Panc1 (cell line): ENCODE measurements at regions not wholly inside any gene's neighbourhood (a gene's known extent, or its start where the extent isn't known, plus 50 kb on each side); places are given as distances from the start of the nearest gene placed in this dataset.

Source experiments
- ATAC-seq: fragments of 200-7000 bp; cut with Tn5 transposase; 2 replicates; pipeline ENCODE4 v1.9.1; 2020; ENCODE audit warnings: mild to moderate bottlenecking, moderate library complexity
- BruUV-seq: library from RNA; stranded (reverse); fragments of 400-500 nt; replicated peaks from 2 replicates; lab custom pipeline; 2021; lab: Mats Ljungman, UMichigan
- CTCF ChIA-PET: fragments of 300-600 bp; sonication (Branson Sonifier 250); formaldehyde crosslinking; loops from one replicate; lab custom pipeline; 2022; ENCODE audit warnings: antibody characterized with exemption; lab: Charles Lee
- POLR2A ChIA-PET: fragments of 300-600 bp; sonication (Branson Sonifier 250); formaldehyde crosslinking; loops from one replicate; lab custom pipeline; 2022; ENCODE audit warnings: antibody characterized with exemption; lab: Charles Lee
- DNase-seq: peaks from one replicate; pipeline ENCODE4 v3.0.0-alpha.2; 2010; ENCODE audit warnings: low read depth, low spot score
- H3K27ac ChIP-seq: 2 replicates; pipeline ENCODE4 v1.5.1; 2011; ENCODE audit warnings: mild to moderate bottlenecking, low read length, inconsistent platforms
- H3K27me3 ChIP-seq: fragments of 200-500 bp; sonication (Bioruptor generic); 2 replicates; pipeline ENCODE4 v1.6.0; 2014; ENCODE audit warnings: low read length, inconsistent platforms; ENCODE audit not compliant: control insufficient read depth, insufficient read depth
- H3K36me3 ChIP-seq: fragments of 200-500 bp; sonication (Bioruptor generic); 2 replicates; pipeline ENCODE4 v1.5.1; 2014; ENCODE audit warnings: inconsistent platforms, mild to moderate bottlenecking, low read length, moderate library complexity; ENCODE audit not compliant: control insufficient read depth, insufficient read depth
- H3K4me1 ChIP-seq: 2 replicates; pipeline ENCODE4 v1.5.1; 2011; ENCODE audit warnings: inconsistent platforms, mild to moderate bottlenecking, low read length, moderate library complexity; ENCODE audit not compliant: control insufficient read depth, insufficient read depth
- H3K4me3 ChIP-seq, 2 experiments: 2 replicates each; pipeline ENCODE4 v1.5.1; 2011 to 2012; ENCODE audit warnings: low read depth in 2 of 2, low read length in 2 of 2, mild to moderate bottlenecking in 2 of 2, inconsistent platforms in 1 of 2, moderate library complexity in 1 of 2
- H3K9me3 ChIP-seq: fragments of 200-500 bp; sonication (Bioruptor generic); 2 replicates; pipeline ENCODE4 v1.5.1; 2014; ENCODE audit warnings: low read depth, mild to moderate bottlenecking, inconsistent platforms, low read length, moderate library complexity; ENCODE audit not compliant: control insufficient read depth, insufficient read depth
- POLR2AphosphoS5 ChIP-seq: IDR thresholded peaks from 2 replicates; pipeline ENCODE4 v1.6.1; 2012; ENCODE audit warnings: mild to moderate bottlenecking, low read depth, low read length, moderate library complexity
- SIN3A ChIP-seq: IDR thresholded peaks from 2 replicates; pipeline ENCODE4 v1.6.1; 2012; ENCODE audit warnings: low read depth, mild to moderate bottlenecking, low read length, moderate library complexity, borderline replicate concordance; ENCODE audit not compliant: insufficient read depth
- TCF7L2 ChIP-seq: IDR thresholded peaks from 2 replicates; pipeline ENCODE4 v1.6.1; 2011; ENCODE audit warnings: mild to moderate bottlenecking, low read depth, low read length, inconsistent platforms
- in situ Hi-C: cut with HindIII; loops from 2 replicates; pipeline ENCODE4 v1.10.0; 2016; ENCODE audit warnings: low sequenced_read_pairs, low pct_unique_long_range_greater_than_20kb
- intact Hi-C: fragments of 100-400 bp; cut with micrococcal nuclease; formaldehyde crosslinking; loops from one replicate; pipeline ENCODE4 v1.10.0; 2022; ENCODE audit not compliant: unreplicated experiment
- TF ChIP-seq, protein P1 (sequence below), 2 experiments: IDR thresholded peaks; 2 replicates each; pipeline ENCODE4 v1.6.1; 2011 to 2012; ENCODE audit warnings: low read depth in 2 of 2, control low read depth in 1 of 2, low read length in 1 of 2, mild to moderate bottlenecking in 1 of 2, moderate library complexity in 1 of 2; ENCODE audit not compliant: insufficient read depth in 1 of 2
- TF ChIP-seq, protein P2 (sequence below): fragments of 450-650 bp; IDR thresholded peaks from 2 replicates; pipeline ENCODE4 v1.5.1; 2017; ENCODE audit warnings: mild to moderate bottlenecking

DNA sequence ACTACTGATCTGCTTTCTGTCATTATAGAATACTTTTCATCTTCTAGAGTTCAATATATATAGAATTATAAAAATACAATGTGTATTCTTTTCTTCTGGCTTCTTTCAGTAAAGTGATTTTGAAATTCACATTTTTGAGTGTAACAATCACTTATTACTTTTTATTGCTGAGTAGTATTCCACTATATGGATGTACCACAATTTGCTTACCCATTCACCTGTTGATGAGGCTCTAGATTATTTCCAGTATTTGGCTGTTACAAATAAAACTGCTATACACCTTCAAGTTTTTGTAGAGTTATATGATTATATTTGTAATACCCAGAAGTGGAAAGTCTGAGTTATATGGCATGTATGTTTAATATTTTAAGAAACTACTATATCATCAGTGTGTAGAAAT is 159.4 kb downstream of the RWDD3 start:
- H3K27ac ChIP-seq: no peak overlapping the region
- in situ Hi-C loops (no loop called here), intact Hi-C loops (no loop called here)
- no peak overlapping the region for H3K4me3 ChIP-seq
- no peak for DNase-seq
- ChIA-PET POLR2A (no interaction called here), CTCF (no interaction called here)
- no peaks in the 10 kb centered on the region for H3K4me1 ChIP-seq
- TF ChIP-seq, protein P1, sequence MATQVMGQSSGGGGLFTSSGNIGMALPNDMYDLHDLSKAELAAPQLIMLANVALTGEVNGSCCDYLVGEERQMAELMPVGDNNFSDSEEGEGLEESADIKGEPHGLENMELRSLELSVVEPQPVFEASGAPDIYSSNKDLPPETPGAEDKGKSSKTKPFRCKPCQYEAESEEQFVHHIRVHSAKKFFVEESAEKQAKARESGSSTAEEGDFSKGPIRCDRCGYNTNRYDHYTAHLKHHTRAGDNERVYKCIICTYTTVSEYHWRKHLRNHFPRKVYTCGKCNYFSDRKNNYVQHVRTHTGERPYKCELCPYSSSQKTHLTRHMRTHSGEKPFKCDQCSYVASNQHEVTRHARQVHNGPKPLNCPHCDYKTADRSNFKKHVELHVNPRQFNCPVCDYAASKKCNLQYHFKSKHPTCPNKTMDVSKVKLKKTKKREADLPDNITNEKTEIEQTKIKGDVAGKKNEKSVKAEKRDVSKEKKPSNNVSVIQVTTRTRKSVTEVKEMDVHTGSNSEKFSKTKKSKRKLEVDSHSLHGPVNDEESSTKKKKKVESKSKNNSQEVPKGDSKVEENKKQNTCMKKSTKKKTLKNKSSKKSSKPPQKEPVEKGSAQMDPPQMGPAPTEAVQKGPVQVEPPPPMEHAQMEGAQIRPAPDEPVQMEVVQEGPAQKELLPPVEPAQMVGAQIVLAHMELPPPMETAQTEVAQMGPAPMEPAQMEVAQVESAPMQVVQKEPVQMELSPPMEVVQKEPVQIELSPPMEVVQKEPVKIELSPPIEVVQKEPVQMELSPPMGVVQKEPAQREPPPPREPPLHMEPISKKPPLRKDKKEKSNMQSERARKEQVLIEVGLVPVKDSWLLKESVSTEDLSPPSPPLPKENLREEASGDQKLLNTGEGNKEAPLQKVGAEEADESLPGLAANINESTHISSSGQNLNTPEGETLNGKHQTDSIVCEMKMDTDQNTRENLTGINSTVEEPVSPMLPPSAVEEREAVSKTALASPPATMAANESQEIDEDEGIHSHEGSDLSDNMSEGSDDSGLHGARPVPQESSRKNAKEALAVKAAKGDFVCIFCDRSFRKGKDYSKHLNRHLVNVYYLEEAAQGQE (IDR thresholded peaks at IDR 0.05; ENCODE audit: insufficient read depth in 1 of 2, low read depth in 2 of 2, low read length in 1 of 2): no peak
- TF ChIP-seq TCF7L2 (no peak), POLR2AphosphoS5 (no peak)
- TF ChIP-seq, protein P2, sequence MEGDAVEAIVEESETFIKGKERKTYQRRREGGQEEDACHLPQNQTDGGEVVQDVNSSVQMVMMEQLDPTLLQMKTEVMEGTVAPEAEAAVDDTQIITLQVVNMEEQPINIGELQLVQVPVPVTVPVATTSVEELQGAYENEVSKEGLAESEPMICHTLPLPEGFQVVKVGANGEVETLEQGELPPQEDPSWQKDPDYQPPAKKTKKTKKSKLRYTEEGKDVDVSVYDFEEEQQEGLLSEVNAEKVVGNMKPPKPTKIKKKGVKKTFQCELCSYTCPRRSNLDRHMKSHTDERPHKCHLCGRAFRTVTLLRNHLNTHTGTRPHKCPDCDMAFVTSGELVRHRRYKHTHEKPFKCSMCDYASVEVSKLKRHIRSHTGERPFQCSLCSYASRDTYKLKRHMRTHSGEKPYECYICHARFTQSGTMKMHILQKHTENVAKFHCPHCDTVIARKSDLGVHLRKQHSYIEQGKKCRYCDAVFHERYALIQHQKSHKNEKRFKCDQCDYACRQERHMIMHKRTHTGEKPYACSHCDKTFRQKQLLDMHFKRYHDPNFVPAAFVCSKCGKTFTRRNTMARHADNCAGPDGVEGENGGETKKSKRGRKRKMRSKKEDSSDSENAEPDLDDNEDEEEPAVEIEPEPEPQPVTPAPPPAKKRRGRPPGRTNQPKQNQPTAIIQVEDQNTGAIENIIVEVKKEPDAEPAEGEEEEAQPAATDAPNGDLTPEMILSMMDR: no peak
- ATAC-seq: no peak
- no TSS peak for BruUV-seq
- no peaks in the 10 kb centered on the region for H3K27me3 ChIP-seq
- H3K36me3 ChIP-seq: no peaks in the 10 kb centered on the region; the same call in 1 of the 2 replicates
- H3K9me3 ChIP-seq: no peaks in the 10 kb centered on the region

DNA sequence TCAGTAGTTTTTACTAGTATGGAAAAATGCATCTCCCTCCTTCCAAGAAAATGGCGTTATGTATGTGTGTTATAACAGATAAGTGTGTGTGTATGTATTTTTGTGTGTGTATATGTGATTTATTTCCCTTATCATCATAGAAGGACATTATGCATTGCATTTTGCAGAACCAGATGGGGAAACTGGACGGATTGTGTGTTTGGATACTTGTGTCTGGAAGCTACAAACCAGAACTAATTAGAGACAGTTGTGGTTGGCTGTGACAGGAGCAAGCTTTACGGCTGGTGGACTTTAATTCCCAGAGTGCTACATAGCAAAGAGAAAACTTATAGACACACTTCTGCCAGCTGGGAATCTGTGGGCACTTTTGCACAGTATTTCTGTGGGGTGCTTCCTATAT is 162.5 kb downstream of the RWDD3 start:
- no peak for DNase-seq
- TF ChIP-seq SIN3A (no peak), TCF7L2 (no peak), POLR2AphosphoS5 (no peak)
- TF ChIP-seq, protein P2: no peak
- TF ChIP-seq, protein P1 (IDR thresholded peaks at IDR 0.05; ENCODE audit: insufficient read depth in 1 of 2, low read depth in 2 of 2, low read length in 1 of 2): no peak
- BruUV-seq: no TSS peak
- no peaks in the 10 kb centered on the region for H3K4me1 ChIP-seq
- no peak for ATAC-seq
- H3K27ac ChIP-seq: no peak overlapping the region
- POLR2A ChIA-PET: no interaction called here
- intact Hi-C loops: no loop called here
- in situ Hi-C loops: no loop called here
- no peaks in the 10 kb centered on the region; the same call in 1 of the 2 replicates for H3K36me3 ChIP-seq
- no peak overlapping the region for H3K4me3 ChIP-seq
- no peaks in the 10 kb centered on the region for H3K9me3 ChIP-seq
- H3K27me3 ChIP-seq: no peaks in the 10 kb centered on the region
- CTCF ChIA-PET: no interaction called here
